ENCODE measurements at regions not wholly inside any gene's neighbourhood (a gene's known extent, or its start where the extent isn't known, plus 50 kb on each side); places are given as distances from the start of the nearest gene placed in this dataset.

- TF ChIP-seq, protein P1, sequence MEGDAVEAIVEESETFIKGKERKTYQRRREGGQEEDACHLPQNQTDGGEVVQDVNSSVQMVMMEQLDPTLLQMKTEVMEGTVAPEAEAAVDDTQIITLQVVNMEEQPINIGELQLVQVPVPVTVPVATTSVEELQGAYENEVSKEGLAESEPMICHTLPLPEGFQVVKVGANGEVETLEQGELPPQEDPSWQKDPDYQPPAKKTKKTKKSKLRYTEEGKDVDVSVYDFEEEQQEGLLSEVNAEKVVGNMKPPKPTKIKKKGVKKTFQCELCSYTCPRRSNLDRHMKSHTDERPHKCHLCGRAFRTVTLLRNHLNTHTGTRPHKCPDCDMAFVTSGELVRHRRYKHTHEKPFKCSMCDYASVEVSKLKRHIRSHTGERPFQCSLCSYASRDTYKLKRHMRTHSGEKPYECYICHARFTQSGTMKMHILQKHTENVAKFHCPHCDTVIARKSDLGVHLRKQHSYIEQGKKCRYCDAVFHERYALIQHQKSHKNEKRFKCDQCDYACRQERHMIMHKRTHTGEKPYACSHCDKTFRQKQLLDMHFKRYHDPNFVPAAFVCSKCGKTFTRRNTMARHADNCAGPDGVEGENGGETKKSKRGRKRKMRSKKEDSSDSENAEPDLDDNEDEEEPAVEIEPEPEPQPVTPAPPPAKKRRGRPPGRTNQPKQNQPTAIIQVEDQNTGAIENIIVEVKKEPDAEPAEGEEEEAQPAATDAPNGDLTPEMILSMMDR (IDR thresholded peaks at IDR 0.05), result no peak
- TF ChIP-seq ZFX (IDR thresholded peaks at IDR 0.05; ENCODE audit: borderline replicate concordance), result no peak
Observed at GRCh38 chr5:68679041-68679440, 414.8 kb upstream of the SLC30A5 start.

DNA sequence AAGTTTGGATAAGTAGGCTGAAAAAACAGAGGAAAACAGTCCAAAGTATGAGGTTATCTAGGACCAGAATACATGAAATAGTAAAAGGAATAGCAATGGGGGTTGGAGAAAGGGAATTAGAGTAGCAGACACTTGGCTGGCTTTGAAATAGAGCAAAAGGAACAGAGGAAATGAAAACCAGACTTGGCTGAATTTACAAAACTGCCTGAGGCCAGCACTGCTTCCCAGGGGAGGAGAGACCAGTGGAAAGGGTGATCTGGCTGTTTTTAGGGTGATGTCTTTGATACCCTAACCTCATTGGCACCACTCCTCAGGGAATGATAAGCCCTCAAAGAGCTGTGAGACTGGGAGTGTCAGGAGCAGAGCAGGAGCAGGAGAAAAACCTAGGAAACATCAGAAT is 413.4 kb upstream of the SLC30A5 start:
- H3K27ac ChIP-seq, result no peak overlapping the region
- TF ChIP-seq, protein P1 (IDR thresholded peaks at IDR 0.05), result no peak
- no peak for TF ChIP-seq ZFX (IDR thresholded peaks at IDR 0.05; ENCODE audit: borderline replicate concordance)

More at GRCh38 chr5:68679041-68679440, 414.8 kb upstream of the SLC30A5 start:
- no peak overlapping the region for H3K27ac ChIP-seq

- no peak for TF ChIP-seq ZFX (IDR thresholded peaks at IDR 0.05; ENCODE audit: borderline replicate concordance)
- TF ChIP-seq, protein P1 (IDR thresholded peaks at IDR 0.05), result no peak
- no peak overlapping the region for H3K27ac ChIP-seq
Observed at GRCh38 chr5:68681929-68682328, 411.9 kb upstream of the SLC30A5 start.

GRCh38 chr5:68682400-68683160 is 411.2 kb upstream of the SLC30A5 start:
- TF ChIP-seq, protein P1 (IDR thresholded peaks at IDR 0.05), result no peak
- TF ChIP-seq ZFX (IDR thresholded peaks at IDR 0.05; ENCODE audit: borderline replicate concordance), result no peak
- no peak overlapping the region for H3K27ac ChIP-seq

GRCh38 chr5:68683632-68684036 is 410.2 kb upstream of the SLC30A5 start:
- H3K27ac ChIP-seq, result no peak overlapping the region
- TF ChIP-seq, protein P1 (IDR thresholded peaks at IDR 0.05), result no peak
- TF ChIP-seq ZFX (IDR thresholded peaks at IDR 0.05; ENCODE audit: borderline replicate concordance), result no peak

- no peak for TF ChIP-seq ZFX (IDR thresholded peaks at IDR 0.05; ENCODE audit: borderline replicate concordance)
- no peak overlapping the region for H3K27ac ChIP-seq
Observed at GRCh38 chr5:68685863-68686262, 408.0 kb upstream of the SLC30A5 start.

DNA sequence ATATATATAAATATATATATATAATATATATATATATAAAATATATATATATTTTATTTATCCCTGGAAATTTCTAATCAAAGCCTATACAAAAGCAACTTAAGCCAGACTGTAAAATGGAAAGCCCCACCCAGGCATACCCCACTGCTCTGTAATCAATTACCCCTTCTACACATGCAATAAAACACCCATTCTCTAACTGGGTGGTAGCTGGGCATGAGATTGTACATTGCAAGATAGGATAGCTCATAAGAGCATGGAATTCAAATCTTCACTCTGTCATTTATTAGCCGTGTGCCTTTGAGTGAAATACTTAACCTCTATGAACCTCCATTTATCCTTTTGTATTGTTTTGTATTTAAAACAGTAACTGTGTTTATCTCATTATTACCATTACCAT is 405.3 kb upstream of the SLC30A5 start:
- no peak for TF ChIP-seq ZFX (IDR thresholded peaks at IDR 0.05; ENCODE audit: borderline replicate concordance)
- TF ChIP-seq, protein P1 (IDR thresholded peaks at IDR 0.05), result no peak
- H3K27ac ChIP-seq, result no peak overlapping the region
